Glutamatergic neuron (in vitro differentiated cells): ENCODE measurements at regions not wholly inside any gene's neighbourhood (a gene's known extent, or its start where the extent isn't known, plus 50 kb on each side); places are given as distances from the start of the nearest gene placed in this dataset.

ENCODE experiments used
- DNase-seq: peaks from one replicate; pipeline ENCODE4 v3.0.0; 2022
- H3K27ac Mint-ChIP-seq: one replicate; pipeline ENCODE4 v1.8.0; 2020; ENCODE audit warnings: mild to moderate bottlenecking, mixed read lengths, inconsistent platforms; ENCODE audit not compliant: unreplicated experiment
- H3K27me3 Mint-ChIP-seq: one replicate; pipeline ENCODE4 v1.8.0; 2020; ENCODE audit warnings: mild to moderate bottlenecking, moderate library complexity, mixed read lengths, inconsistent platforms; ENCODE audit not compliant: unreplicated experiment
- H3K36me3 Mint-ChIP-seq: one replicate; pipeline ENCODE4 v1.8.0; 2020; ENCODE audit warnings: mild to moderate bottlenecking, mixed read lengths, inconsistent platforms; ENCODE audit not compliant: unreplicated experiment
- H3K4me1 Mint-ChIP-seq: one replicate; pipeline ENCODE4 v1.8.0; 2020; ENCODE audit warnings: mild to moderate bottlenecking, low read depth, mixed read lengths, inconsistent platforms; ENCODE audit not compliant: unreplicated experiment
- H3K4me3 Mint-ChIP-seq: one replicate; pipeline ENCODE4 v1.8.0; 2020; ENCODE audit warnings: mild to moderate bottlenecking, mixed read lengths, inconsistent platforms; ENCODE audit not compliant: unreplicated experiment
- H3K9me3 Mint-ChIP-seq: one replicate; pipeline ENCODE4 v1.8.0; 2020; ENCODE audit warnings: mild to moderate bottlenecking, moderate library complexity, mixed read lengths, inconsistent platforms; ENCODE audit not compliant: unreplicated experiment
- CTCF ChIP-seq: fragments of 200-600 bp; sonication (generic); IDR thresholded peaks from one replicate; pipeline ENCODE4 v1.5.0; 2021; ENCODE audit not compliant: partially characterized antibody, unreplicated experiment

DNA sequence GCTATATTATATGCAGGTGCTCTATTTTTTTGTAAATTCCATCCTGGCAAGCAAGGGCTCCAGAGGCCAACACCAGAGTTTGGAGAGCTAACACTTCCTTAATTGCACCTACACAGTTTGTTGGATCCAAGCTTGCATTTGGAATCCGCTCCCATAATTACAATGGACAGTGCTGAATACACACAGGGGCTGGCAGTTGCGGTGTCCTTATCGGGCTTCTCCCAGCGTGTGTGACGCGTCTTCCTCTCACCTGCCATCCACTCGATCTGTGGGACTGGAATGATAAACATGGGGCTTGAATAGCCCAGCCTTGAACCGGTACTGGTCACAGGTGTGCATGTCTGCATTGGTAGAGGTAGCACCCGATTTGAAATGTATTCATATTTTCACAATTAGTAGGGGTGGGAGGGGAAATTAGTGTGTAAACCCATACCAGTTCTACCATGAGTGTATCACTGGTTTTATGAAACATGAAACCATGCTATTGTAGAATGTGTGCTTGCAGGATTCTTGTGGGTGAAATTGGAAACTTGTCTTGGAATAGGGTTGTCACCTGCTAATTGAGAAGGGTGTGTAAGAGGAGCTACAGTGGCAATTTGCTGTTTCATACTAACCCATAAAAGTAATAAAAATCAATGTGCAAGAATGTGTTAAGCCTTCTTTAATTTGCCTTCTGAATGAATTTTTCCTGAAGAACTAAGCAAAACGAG lies 316.5 kb downstream of the WDR11 start:
- Mint-ChIP-seq H3K4me3 (no peak overlapping the region), H3K36me3 (peaks cover 4% of the 10 kb centered on the region), H3K27me3 (no peaks in the 10 kb centered on the region), H3K27ac (no peak overlapping the region), H3K9me3 (peaks cover 1% of the 10 kb centered on the region), H3K4me1 (peaks cover 3% of the 10 kb centered on the region)
- no peak for TF ChIP-seq CTCF
- DNase-seq = no peak

DNA sequence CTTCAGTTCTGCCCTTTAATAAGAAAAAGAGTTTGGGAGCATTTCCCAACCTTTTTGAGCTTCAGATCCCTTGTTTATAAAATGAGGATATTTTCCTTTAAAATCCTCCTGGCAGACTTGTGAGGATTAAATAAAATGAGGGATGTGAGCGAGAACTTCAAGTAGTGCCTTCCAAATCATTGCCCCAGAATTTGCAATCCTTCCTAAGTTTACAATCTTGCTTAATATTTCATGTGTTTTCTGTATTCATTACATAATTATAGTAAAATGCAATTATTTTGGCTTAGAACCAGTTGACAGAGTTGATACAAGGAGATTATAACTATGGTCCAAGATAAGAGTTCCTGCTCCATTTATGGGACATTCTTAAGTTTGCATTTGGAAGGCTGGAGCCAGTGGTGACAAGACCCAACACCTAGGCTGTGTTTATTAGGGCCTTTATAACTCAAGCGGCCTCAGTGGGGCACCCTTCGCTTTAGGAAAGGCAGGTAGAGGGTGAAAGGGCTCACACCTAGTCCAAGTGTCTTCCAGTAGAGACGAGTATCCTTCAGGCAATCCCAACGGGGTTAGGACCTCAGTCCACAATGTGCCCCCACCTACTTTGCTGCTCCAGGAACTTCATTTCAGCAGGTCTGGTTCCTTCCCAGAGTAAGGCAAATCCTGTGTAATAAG lies 317.5 kb downstream of the WDR11 start:
- TF ChIP-seq CTCF = no peak
- peaks cover 1% of the 10 kb centered on the region for H3K9me3 Mint-ChIP-seq
- H3K27me3 Mint-ChIP-seq = no peaks in the 10 kb centered on the region
- peaks cover 4% of the 10 kb centered on the region for H3K36me3 Mint-ChIP-seq
- no peak overlapping the region for H3K4me3 Mint-ChIP-seq
- H3K4me1 Mint-ChIP-seq = peaks cover 3% of the 10 kb centered on the region
- DNase-seq = no peak
- H3K27ac Mint-ChIP-seq = no peak overlapping the region

- TF ChIP-seq CTCF = no peak
- Mint-ChIP-seq H3K27ac (no peak overlapping the region), H3K4me3 (no peak overlapping the region), H3K36me3 (no peaks in the 10 kb centered on the region), H3K4me1 (peaks cover 3% of the 10 kb centered on the region), H3K9me3 (no peaks in the 10 kb centered on the region), H3K27me3 (no peaks in the 10 kb centered on the region)
- no peak for DNase-seq
Measured at GRCh38 chr10:121169406-121169805, 318.2 kb downstream of the WDR11 start.

GRCh38 chr10:121171825-121172787 lies 320.9 kb downstream of the WDR11 start:
- no peak for DNase-seq
- Mint-ChIP-seq H3K27me3 (no peaks in the 10 kb centered on the region), H3K9me3 (no peaks in the 10 kb centered on the region), H3K4me1 (peaks cover 3% of the 10 kb centered on the region), H3K36me3 (no peaks in the 10 kb centered on the region), H3K27ac (no peak overlapping the region), H3K4me3 (no peak overlapping the region)
- TF ChIP-seq CTCF = no peak
